ENCODE measurements at regions not wholly inside any gene's neighbourhood (a gene's known extent, or its start where the extent isn't known, plus 50 kb on each side); places are given as distances from the start of the nearest gene placed in this dataset.

DNA sequence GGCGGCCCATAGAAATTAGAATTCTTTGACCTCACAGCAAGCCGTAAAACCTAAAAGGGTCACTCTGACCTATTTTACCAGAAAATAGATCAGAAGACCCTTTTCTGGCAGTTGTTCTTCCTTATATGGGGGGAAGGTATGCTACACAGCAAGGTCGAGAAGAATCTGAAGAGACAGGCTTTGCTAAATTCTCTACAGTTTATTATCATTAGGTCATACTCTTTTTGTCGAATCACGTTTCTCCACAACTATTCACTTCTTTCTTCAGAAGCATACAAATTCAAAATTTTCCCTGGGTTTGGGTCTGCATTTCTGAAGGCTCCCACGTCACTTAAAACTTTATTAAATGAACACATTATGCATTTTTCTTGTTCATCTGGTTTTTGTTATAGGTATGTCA lies 229.5 kb upstream of the GRM7 start (continued):
- TF ChIP-seq, protein P1, sequence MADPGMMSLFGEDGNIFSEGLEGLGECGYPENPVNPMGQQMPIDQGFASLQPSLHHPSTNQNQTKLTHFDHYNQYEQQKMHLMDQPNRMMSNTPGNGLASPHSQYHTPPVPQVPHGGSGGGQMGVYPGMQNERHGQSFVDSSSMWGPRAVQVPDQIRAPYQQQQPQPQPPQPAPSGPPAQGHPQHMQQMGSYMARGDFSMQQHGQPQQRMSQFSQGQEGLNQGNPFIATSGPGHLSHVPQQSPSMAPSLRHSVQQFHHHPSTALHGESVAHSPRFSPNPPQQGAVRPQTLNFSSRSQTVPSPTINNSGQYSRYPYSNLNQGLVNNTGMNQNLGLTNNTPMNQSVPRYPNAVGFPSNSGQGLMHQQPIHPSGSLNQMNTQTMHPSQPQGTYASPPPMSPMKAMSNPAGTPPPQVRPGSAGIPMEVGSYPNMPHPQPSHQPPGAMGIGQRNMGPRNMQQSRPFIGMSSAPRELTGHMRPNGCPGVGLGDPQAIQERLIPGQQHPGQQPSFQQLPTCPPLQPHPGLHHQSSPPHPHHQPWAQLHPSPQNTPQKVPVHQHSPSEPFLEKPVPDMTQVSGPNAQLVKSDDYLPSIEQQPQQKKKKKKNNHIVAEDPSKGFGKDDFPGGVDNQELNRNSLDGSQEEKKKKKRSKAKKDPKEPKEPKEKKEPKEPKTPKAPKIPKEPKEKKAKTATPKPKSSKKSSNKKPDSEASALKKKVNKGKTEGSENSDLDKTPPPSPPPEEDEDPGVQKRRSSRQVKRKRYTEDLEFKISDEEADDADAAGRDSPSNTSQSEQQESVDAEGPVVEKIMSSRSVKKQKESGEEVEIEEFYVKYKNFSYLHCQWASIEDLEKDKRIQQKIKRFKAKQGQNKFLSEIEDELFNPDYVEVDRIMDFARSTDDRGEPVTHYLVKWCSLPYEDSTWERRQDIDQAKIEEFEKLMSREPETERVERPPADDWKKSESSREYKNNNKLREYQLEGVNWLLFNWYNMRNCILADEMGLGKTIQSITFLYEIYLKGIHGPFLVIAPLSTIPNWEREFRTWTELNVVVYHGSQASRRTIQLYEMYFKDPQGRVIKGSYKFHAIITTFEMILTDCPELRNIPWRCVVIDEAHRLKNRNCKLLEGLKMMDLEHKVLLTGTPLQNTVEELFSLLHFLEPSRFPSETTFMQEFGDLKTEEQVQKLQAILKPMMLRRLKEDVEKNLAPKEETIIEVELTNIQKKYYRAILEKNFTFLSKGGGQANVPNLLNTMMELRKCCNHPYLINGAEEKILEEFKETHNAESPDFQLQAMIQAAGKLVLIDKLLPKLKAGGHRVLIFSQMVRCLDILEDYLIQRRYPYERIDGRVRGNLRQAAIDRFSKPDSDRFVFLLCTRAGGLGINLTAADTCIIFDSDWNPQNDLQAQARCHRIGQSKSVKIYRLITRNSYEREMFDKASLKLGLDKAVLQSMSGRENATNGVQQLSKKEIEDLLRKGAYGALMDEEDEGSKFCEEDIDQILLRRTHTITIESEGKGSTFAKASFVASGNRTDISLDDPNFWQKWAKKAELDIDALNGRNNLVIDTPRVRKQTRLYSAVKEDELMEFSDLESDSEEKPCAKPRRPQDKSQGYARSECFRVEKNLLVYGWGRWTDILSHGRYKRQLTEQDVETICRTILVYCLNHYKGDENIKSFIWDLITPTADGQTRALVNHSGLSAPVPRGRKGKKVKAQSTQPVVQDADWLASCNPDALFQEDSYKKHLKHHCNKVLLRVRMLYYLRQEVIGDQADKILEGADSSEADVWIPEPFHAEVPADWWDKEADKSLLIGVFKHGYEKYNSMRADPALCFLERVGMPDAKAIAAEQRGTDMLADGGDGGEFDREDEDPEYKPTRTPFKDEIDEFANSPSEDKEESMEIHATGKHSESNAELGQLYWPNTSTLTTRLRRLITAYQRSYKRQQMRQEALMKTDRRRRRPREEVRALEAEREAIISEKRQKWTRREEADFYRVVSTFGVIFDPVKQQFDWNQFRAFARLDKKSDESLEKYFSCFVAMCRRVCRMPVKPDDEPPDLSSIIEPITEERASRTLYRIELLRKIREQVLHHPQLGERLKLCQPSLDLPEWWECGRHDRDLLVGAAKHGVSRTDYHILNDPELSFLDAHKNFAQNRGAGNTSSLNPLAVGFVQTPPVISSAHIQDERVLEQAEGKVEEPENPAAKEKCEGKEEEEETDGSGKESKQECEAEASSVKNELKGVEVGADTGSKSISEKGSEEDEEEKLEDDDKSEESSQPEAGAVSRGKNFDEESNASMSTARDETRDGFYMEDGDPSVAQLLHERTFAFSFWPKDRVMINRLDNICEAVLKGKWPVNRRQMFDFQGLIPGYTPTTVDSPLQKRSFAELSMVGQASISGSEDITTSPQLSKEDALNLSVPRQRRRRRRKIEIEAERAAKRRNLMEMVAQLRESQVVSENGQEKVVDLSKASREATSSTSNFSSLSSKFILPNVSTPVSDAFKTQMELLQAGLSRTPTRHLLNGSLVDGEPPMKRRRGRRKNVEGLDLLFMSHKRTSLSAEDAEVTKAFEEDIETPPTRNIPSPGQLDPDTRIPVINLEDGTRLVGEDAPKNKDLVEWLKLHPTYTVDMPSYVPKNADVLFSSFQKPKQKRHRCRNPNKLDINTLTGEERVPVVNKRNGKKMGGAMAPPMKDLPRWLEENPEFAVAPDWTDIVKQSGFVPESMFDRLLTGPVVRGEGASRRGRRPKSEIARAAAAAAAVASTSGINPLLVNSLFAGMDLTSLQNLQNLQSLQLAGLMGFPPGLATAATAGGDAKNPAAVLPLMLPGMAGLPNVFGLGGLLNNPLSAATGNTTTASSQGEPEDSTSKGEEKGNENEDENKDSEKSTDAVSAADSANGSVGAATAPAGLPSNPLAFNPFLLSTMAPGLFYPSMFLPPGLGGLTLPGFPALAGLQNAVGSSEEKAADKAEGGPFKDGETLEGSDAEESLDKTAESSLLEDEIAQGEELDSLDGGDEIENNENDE (IDR thresholded peaks at IDR 0.05; ENCODE audit: low read depth, low read length), result no peak
